GM19238 (cell line): ENCODE measurements at regions not wholly inside any gene's neighbourhood (a gene's known extent, or its start where the extent isn't known, plus 50 kb on each side); places are given as distances from the start of the nearest gene placed in this dataset.
"Not testable (repeated sequence)": the region's sequence is repeated elsewhere in the genome, so short reads cannot be mapped to it uniquely, and the experiment has no call there.

Source experiments
- DNase-seq: peaks from one replicate; pipeline ENCODE4 v3.0.0; 2011; ENCODE audit warnings: low spot score; ENCODE audit not compliant: insufficient read length

DNA sequence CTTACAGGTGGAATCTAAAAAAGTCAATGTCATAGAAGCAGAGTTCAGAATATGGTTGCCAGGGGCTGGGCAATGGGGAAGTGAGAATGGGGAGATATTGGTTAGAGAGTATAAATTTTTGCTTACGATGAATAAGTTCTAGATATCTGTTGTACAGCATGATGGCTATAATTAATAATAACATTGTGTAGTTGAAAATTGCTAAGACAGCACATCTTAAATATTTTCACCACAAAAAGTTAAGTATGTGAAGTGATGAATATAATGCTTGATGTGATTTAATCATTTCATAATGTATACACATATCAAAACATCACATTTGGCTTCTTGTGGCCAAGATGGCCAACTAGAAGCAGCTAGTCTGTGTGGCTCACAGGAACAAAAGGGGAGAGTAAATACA is 425.9 kb upstream of the ACO1 start:
- no peak for DNase-seq

DNA sequence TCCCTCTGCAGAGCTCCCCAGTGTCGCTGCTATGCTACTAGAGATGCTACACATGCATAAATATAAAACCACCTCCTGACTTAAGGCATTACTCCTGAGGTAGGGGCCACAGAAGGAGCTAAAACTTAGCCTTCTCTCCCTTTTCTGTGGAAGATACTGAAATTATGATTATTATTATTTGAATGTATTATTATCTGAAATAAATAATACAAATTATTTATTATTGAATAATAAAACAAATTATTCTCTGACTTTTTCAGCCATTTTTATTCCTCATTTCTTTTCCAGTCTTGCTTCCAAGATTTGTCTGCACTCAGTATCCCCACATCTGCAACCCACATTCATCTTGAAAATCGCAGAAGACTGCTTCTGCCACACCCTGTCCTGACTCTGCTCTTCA is 414.9 kb upstream of the ACO1 start:
- no peak for DNase-seq

DNA sequence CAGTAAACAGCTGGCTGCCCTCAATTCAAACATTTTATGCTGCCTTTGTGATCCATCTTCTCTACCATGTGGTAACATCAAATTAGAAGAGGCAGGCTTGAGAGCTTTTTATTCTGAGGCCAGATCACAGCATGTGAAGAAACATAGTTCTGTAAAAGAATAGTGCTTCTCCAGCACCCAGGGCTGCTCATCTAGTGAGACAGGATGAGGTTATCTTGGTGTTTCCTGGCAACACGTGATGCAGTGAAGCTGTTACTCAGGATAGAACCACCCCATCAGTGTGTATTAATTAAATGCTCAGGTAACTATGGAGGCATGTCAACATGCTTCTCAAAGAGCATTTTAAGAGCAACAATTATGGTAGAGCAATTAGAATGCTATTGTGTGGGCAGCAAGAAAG is 400.5 kb upstream of the ACO1 start:
- no peak for DNase-seq

DNA sequence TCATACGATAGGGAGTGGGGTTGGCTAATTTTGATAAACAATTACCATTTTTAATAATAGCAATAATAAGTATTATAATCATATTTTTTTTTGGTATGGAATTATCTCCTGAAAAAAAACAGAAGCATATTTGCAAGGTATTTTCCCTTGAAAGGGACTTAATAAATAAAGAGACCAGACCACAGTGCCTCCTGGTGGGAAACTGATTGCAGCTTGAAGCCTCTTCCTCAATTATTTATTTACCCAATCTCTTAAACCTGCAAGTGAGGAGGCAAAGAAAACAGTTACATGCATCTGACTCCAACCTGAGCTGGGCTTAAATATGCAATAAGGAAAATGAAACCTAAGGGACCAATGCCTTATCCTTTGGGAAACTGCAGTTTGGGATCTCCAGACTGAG is 388.1 kb upstream of the ACO1 start:
- DNase-seq, result no peak

DNA sequence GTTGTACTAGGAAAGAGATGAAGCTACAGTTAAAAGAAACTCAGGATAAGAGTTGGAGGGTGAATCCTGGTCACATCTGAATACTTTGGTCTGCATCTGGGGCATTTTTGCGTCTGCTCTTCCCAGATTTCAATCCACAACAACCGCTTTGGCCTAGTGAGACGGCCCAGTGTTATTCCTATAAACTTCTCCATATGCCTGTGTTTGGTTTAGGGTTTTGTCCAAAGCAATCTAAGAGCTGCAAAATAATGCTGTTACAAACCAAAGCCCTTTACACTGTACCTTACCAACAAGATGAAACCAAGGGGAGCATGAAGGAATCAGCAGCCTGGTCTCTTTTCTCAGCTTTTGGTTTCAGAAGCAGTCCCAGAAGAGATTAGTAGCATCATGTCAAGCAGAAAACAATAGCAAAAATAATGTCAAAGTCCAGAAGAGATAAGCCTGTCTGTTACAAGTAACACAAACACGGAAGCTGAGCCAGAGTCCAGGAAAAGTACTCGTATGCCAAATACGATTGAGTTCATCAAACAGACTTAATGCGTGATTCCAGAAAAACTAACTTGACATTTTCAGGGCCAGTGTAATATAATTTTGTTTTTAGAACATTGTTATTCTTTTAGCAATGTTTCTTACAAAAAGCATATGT is 379.9 kb upstream of the ACO1 start:
- no peak for DNase-seq

GRCh38 chr9:32010322-32010721 is 374.1 kb upstream of the ACO1 start:
- no peak for DNase-seq

DNA sequence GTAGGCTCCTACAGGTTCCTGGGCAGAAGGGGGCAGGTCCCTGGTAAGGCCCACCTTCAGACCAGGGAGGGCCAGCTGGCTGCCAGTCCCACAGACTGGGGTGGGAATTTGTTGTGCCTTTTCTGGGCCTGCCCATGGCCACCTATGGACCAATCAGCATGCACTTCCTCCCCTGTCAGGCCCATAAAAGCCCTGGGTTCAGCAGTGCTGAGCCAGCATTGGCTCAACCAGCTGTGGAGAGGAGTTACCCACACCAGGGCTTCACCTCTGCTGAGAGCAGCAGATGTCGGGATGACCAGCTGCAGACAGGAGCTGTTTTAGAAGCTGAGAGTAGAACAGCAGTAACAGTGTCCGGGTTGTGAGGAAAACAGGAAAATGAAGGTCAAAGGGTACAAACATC is 373.4 kb upstream of the ACO1 start:
- no peak for DNase-seq

DNA sequence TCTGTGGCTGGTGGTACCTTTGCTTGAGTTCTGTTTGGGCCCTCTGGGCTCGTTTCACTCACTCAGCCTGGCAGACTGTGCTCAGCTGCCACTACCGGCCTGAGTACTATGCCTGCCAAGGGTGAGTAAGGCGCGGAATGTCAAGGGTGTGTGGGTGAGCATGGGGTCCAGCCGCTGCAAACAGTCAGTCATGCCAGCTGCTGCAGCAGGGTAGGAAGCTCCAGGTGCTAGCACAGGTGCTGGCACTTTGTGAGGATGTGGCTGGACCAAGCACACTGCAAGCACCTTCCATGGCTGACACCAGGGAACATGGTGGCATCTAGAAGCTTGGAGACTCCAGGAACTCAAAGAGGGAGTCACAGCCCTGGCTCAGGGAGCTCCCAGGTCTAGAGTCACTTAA is 368.6 kb upstream of the ACO1 start:
- DNase-seq, result no peak

DNA sequence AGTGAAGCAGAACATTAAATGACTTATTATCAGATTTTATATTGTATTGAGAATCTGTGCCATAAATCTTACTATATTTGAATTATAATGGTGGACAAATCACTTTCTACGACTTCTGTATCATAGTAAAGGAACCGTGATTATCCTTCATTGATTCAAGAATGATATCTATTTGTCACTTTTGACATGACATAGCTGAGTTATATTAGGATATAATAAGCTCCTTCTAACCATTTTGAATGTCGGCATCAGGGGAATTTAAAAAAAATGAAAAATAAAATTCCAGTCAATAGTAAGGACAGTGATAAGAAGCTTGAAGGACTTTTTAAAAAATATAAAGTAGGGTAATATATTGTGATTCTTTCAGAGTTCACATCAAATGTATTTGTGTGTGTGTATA is 338.9 kb upstream of the ACO1 start:
- DNase-seq, result no peak

DNA sequence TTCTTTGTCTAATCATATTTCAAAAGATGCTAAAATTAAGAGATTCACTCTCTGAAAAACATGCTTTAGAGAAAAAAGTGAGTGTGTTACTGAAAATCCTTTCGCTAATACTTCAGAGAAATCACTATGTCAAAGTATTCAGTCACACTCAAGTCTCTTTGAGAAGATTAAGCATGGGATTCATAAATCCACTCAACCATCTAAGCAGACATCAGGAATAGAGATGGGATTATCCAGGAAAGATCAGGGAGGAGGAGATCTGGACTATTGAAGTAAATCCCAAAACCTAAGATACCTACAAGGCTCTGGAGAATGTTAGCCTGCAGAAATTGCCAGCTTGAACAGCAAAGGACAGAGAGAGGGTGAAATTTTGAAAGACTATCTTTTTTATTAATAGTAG is 317.2 kb upstream of the ACO1 start:
- DNase-seq, result no peak

GRCh38 chr9:32069169-32069813 is 315.2 kb upstream of the ACO1 start:
- no peak for DNase-seq

GRCh38 chr9:32069969-32070368 is 314.5 kb upstream of the ACO1 start:
- no peak for DNase-seq

DNA sequence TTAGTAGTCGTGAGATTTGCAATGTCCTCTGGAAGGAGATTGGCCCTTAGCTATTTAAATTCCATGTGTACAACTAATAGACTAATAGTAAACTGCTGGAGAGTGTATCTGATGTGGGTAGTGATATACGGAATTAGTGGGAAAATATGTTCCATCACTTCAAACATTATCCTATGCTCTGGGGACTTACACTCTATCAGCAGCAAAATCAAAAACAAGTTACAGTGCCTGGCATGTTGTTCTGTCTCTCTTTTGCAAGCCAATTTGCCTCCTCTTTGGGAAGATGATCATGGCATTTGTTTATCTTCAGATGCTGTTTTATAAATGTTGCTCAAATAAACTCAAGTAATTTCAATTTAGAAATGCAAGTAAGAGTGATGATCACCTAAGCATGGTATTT is 311.9 kb upstream of the ACO1 start:
- no peak for DNase-seq

- no peak for DNase-seq
Observed at GRCh38 chr9:32092031-32092430, 292.4 kb upstream of the ACO1 start.

- no peak for DNase-seq
Observed at GRCh38 chr9:32117291-32117690, 267.2 kb upstream of the ACO1 start.

DNA sequence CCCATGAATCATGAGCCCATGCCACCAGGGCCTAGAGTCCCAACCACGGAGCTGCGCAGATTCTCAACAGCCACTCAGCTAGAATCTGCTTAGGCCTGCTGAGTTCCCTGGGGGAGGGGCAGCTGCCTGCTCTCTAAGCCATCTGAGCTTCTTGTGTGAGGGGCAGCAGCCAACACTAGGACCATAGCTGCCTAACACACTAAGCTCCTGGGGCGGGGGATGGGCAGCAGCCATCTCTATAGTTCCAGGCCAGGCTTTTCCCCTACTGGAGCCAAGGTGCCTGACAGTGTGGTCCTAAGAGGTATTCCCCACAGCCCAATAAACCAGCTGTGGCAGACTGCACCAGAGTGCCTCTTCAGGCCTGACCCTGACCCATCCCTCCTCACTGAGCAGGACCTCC is 255.9 kb upstream of the ACO1 start:
- no peak for DNase-seq

DNA sequence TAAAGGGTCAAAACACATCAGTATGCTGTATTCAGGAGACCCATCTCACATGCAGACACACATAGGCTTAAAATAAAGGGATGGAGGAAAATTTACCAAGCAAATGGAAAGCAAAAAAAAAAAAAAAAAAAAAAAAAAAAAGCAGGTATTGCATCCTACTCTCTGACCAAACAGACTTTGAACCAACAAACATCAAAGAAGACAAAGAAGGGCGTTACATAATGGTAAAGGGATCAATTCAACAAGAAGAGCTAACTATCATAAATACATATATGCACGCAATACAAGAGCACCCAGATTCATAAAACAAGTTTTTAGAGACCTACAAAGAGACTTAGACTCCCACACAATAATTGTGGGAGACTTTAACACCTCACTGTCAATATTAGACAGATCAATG is 253.7 kb upstream of the ACO1 start:
- not testable (repeated sequence) for DNase-seq

- no peak for DNase-seq
Observed at GRCh38 chr9:32136700-32137339, 247.6 kb upstream of the ACO1 start.

DNA sequence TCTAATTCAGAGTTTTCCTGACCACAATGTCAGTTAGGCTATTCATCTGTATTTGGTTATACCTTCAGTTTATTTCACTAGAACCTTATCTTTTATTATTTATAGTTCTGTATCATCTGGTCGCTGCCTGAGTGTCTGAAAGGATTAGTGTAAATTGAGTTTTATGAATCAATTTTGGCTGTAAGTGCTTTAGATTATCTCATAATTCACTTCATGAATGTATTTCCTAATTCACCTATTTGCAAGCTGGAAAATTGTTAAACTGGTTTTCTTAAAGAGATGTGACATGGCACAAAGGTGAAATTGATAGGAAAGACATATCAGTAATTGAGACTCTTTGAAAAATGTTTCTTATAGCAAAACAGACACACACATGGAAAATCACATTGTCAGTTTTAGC is 242.4 kb upstream of the ACO1 start:
- no peak for DNase-seq

DNA sequence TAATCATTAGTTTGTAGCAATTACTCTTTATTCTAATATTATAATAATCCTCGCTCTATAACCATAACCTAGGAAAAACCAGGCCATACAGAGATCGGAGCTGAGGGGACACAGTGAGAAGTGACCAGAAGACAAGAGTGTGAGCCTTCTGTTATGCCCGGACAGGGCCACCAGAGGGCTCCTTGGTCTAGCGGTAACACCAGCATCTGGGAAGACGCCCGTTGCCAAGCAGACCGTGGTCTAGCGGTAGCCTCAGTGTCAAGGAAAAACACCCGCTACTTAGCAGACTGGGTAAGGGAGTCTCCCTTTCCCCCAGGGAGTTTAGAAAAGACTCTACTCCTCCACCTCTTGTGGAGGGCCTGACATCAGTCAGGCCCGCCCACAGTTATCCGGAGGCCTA is 235.9 kb upstream of the ACO1 start:
- DNase-seq, result not testable (repeated sequence)

DNA sequence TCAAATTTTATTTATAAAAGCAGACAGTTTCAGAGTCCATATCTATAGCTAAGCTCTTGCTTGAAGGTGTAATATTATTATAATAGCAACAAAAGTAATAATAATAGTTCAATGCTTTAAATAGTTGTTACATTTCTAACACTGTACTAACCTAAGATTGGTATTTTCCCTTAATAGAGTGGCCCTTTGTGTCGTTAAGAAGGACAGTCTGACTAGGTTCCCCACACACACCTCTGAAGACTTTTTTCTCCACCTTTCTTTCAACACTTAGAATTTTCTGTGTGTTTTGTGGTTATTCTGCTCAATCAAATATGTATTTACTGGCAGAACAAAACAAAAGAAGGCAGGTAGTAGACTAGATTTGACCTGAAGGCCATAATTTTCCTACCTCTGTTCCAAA is 223.2 kb upstream of the ACO1 start:
- DNase-seq, result no peak

GRCh38 chr9:32161720-32162119 is 222.7 kb upstream of the ACO1 start:
- no peak for DNase-seq

DNA sequence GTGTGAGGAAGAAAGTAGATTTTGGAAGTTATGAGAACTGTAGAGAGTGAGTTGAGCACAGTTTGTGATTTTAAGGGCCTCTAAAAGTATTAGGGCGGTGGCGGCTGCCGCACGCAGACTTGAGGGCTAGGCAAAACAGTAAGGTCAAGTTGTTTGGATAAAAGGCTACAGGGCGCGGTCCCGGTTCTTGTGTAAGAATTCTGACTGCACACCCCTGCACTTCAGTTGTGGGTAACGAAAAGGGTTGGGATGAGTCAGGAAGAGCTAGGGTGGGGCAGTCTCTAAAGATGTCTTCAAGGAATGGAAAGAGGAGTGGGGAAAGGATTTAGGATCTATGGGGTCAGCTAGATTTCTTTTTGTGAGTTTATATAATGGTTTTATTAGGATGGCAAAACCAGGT is 218.1 kb upstream of the ACO1 start:
- not testable (repeated sequence) for DNase-seq
